ENCODE measurements at regions not wholly inside any gene's neighbourhood (a gene's known extent, or its start where the extent isn't known, plus 50 kb on each side); places are given as distances from the start of the nearest gene placed in this dataset.

DNA sequence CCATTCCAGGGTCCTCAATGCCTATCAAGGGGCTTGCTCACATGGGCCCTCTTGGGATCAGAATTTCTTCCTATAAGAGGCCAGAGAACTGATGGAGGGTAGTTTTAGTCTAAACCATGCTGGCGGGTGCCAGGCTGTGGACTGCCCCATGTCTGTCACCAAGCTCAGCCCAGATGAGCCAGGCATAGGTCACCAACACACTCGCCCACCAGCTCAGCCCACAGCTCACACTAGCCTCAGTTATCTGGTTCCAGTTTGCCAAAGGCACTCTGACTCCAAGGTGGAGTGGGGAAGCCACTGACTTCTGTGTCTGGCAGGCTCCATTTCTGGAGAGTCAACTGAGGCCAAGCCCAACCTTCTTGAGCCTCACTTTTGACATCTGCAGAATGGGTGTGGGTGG is 50.7 kb upstream of the INSYN1 start:
- intact Hi-C loops (cut with micrococcal nuclease; ENCODE audit: unreplicated experiment), result no loop called here
- no peak overlapping the region for H3K4me2 ChIP-seq (ENCODE audit: low read length)
- BruUV-seq (replicated peaks), result no TSS peak
- H3K27ac ChIP-seq (ENCODE audit: low read depth, low read length, poor library complexity, severe bottlenecking), result no peak overlapping the region
- TF ChIP-seq, protein P1, sequence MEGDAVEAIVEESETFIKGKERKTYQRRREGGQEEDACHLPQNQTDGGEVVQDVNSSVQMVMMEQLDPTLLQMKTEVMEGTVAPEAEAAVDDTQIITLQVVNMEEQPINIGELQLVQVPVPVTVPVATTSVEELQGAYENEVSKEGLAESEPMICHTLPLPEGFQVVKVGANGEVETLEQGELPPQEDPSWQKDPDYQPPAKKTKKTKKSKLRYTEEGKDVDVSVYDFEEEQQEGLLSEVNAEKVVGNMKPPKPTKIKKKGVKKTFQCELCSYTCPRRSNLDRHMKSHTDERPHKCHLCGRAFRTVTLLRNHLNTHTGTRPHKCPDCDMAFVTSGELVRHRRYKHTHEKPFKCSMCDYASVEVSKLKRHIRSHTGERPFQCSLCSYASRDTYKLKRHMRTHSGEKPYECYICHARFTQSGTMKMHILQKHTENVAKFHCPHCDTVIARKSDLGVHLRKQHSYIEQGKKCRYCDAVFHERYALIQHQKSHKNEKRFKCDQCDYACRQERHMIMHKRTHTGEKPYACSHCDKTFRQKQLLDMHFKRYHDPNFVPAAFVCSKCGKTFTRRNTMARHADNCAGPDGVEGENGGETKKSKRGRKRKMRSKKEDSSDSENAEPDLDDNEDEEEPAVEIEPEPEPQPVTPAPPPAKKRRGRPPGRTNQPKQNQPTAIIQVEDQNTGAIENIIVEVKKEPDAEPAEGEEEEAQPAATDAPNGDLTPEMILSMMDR (conservative IDR thresholded peaks at IDR 0.05; ENCODE audit: low read length), result no peak
- TF ChIP-seq EZH2phosphoT487 (IDR thresholded peaks at IDR 0.05; ENCODE audit: borderline replicate concordance, low read depth, low read length), result no peak
- no peaks in the 10 kb centered on the region for H4K20me1 ChIP-seq (ENCODE audit: insufficient read depth, low read length)
- CTCF ChIA-PET (ENCODE audit: unreplicated experiment), result no interaction called here
- H3K4me3 ChIP-seq (ENCODE audit: low read depth, low read length, poor library complexity, severe bottlenecking), result no peak overlapping the region
- POLR2A ChIA-PET, result no interaction called here
- H3K4me1 ChIP-seq (ENCODE audit: insufficient read depth, low read length, poor library complexity, severe bottlenecking), result no peaks in the 10 kb centered on the region
- H3K9me3 ChIP-seq (ENCODE audit: low read length), result no peaks in the 10 kb centered on the region
- DNase-seq (ENCODE audit: low spot score), result no peak
- no peaks in the 10 kb centered on the region for H3K79me2 ChIP-seq (ENCODE audit: insufficient read depth, low read depth, low read length)
- H3K9me2 ChIP-seq (ENCODE audit: insufficient read depth, low read length), result no peaks in the 10 kb centered on the region
- no peaks in the 10 kb centered on the region for H3K36me3 ChIP-seq (ENCODE audit: insufficient read depth, low read length)
- no peak overlapping the region for H2AFZ ChIP-seq (ENCODE audit: low read length)

DNA sequence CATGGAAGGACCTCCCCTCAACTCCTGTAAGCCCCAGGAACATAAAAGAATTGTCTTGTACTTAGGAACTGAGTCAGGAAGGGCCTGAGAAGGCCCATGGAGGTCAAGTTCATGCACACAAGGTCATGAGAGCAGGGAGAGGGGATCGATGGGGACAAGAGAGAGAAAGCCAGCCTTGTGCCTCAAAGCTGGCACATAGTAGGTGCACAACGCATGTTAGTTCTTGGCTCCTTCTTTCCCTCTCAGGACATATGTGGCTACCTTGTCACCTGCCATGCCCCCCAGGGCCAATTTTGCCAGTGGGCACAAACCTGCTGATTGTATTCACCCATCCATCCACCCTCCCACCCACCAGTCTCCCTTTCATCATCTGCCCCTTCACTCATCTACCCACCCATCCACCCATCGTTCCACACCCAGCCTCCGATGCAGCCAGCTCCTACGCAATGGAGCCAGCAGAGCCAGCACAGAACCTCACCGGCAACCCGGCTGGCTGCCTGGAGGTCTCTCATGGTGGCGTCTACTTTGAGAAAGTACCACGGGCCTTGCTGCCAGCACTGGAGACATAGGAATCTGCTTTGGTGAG is 52.4 kb upstream of the INSYN1 start:
- no peak overlapping the region for H2AFZ ChIP-seq (ENCODE audit: low read length)
- no peak overlapping the region for H3K4me2 ChIP-seq (ENCODE audit: low read length)
- no peaks in the 10 kb centered on the region for H3K9me3 ChIP-seq (ENCODE audit: low read length)
- no peak overlapping the region for H3K4me3 ChIP-seq (ENCODE audit: low read depth, low read length, poor library complexity, severe bottlenecking)
- ChIA-PET POLR2A (interaction anchor here (0.6 kb wide), 1 partner anchor 1041 kb away, joined by 4 read pairs; no protein-coding TSS in a partner anchor), CTCF (ENCODE audit: unreplicated experiment) (no interaction called here)
- H3K36me3 ChIP-seq (ENCODE audit: insufficient read depth, low read length), result no peaks in the 10 kb centered on the region
- no peak for DNase-seq (ENCODE audit: low spot score)
- TF ChIP-seq, protein P1 (conservative IDR thresholded peaks at IDR 0.05; ENCODE audit: low read length), result no peak
- TF ChIP-seq EZH2phosphoT487 (IDR thresholded peaks at IDR 0.05; ENCODE audit: borderline replicate concordance, low read depth, low read length), result no peak
- no peaks in the 10 kb centered on the region for H3K79me2 ChIP-seq (ENCODE audit: insufficient read depth, low read depth, low read length)
- H3K27ac ChIP-seq (ENCODE audit: low read depth, low read length, poor library complexity, severe bottlenecking), result no peak overlapping the region
- no TSS peak for BruUV-seq (replicated peaks)
- no peaks in the 10 kb centered on the region for H3K9me2 ChIP-seq (ENCODE audit: insufficient read depth, low read length)
- no peaks in the 10 kb centered on the region for H4K20me1 ChIP-seq (ENCODE audit: insufficient read depth, low read length)
- intact Hi-C loops (cut with micrococcal nuclease; ENCODE audit: unreplicated experiment), result no loop called here
- no peaks in the 10 kb centered on the region for H3K4me1 ChIP-seq (ENCODE audit: insufficient read depth, low read length, poor library complexity, severe bottlenecking)

DNA sequence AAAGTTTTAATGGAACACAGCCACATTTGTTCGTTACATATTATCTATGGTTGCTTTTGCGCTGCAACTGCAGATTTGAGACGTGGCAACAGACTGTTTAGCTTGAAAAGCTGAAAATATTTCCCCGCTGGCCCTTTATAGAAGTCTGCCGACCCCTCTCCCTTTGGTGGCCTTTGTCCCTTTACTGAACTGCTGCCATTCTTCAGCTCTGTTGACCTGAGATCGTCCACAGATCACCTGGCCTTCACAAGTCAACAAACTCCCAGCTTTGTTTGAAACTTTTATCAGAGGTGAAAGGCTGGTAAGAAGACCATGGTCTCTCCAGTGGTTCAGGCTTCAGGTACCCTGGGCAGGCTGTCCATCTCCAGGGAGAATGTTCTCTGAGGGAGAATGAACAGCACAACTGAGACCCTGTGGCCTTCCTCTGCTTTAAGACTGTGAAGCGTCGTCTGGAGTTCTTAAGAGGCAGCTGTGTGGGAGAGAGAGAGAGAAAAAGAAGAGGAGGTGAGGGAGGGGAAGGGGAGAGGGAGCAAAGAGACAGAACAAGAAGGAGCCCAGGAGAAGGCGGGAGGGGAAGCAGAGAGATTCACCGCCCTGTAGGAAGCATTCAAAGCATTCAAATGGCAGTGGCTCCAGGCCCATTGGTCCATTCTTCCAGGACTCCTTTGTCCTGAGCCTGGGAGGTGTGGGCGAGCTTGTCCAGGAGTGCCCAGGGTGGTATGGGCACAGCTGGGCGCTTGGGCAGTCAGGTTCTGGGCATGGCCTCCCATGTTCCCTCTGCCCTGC is 53.7 kb upstream of the INSYN1 start:
- H3K4me1 ChIP-seq (ENCODE audit: insufficient read depth, low read length, poor library complexity, severe bottlenecking), result no peaks in the 10 kb centered on the region
- no peak overlapping the region for H3K4me2 ChIP-seq (ENCODE audit: low read length)
- POLR2A ChIA-PET, result no interaction called here
- H3K27ac ChIP-seq (ENCODE audit: low read depth, low read length, poor library complexity, severe bottlenecking), result no peak overlapping the region
- no peak overlapping the region for H2AFZ ChIP-seq (ENCODE audit: low read length)
- H3K36me3 ChIP-seq (ENCODE audit: insufficient read depth, low read length), result no peaks in the 10 kb centered on the region
- H3K9me2 ChIP-seq (ENCODE audit: insufficient read depth, low read length), result no peaks in the 10 kb centered on the region
- no peaks in the 10 kb centered on the region for H3K9me3 ChIP-seq (ENCODE audit: low read length)
- no peaks in the 10 kb centered on the region for H4K20me1 ChIP-seq (ENCODE audit: insufficient read depth, low read length)
- no peaks in the 10 kb centered on the region for H3K79me2 ChIP-seq (ENCODE audit: insufficient read depth, low read depth, low read length)
- no peak overlapping the region for H3K4me3 ChIP-seq (ENCODE audit: low read depth, low read length, poor library complexity, severe bottlenecking)
- CTCF ChIA-PET (ENCODE audit: unreplicated experiment), result no interaction called here
- TF ChIP-seq EZH2phosphoT487 (IDR thresholded peaks at IDR 0.05; ENCODE audit: borderline replicate concordance, low read depth, low read length), result no peak
- TF ChIP-seq, protein P1 (conservative IDR thresholded peaks at IDR 0.05; ENCODE audit: low read length), result no peak
- DNase-seq (ENCODE audit: low spot score), result no peak
- BruUV-seq (replicated peaks), result no TSS peak
- intact Hi-C loops (cut with micrococcal nuclease; ENCODE audit: unreplicated experiment), result no loop called here

All from OCI-LY7 (cell line).